Neural progenitor cell (in vitro differentiated cells): ENCODE measurements at regions not wholly inside any gene's neighbourhood (a gene's known extent, or its start where the extent isn't known, plus 50 kb on each side); places are given as distances from the start of the nearest gene placed in this dataset.
A peak's percentile ranks its signal among the peaks of the same experiment; 100 is the strongest.

Experiments
- DNase-seq: peaks from one replicate; pipeline ENCODE4 v3.0.0-alpha.2; 2016; ENCODE audit warnings: low spot score
- H2AFZ ChIP-seq: fragments of 200-600 bp; sonication (generic); replicated peaks from 2 replicates; pipeline ENCODE4 v1.6.1; 2016; ENCODE audit warnings: antibody characterized with exemption
- H3F3A ChIP-seq: fragments of 200-600 bp; sonication (generic); 2 replicates; pipeline ENCODE4 v1.6.1; 2016; ENCODE audit warnings: antibody characterized with exemption, low read depth
- H3K27ac ChIP-seq: fragments of 200-600 bp; sonication (generic); 2 replicates; pipeline ENCODE4 v1.5.1; 2016; ENCODE audit warnings: mild to moderate bottlenecking
- H3K27me3 ChIP-seq: fragments of 200-600 bp; sonication (generic); 2 replicates; pipeline ENCODE4 v1.6.1; 2016; ENCODE audit warnings: mild to moderate bottlenecking, moderate library complexity
- H3K36me3 ChIP-seq: fragments of 200-600 bp; sonication (generic); 2 replicates; pipeline ENCODE4 v1.5.1; 2016
- H3K4me1 ChIP-seq: fragments of 200-600 bp; sonication (generic); 2 replicates; pipeline ENCODE4 v1.6.1; 2016; ENCODE audit warnings: mixed run types
- H3K4me2 ChIP-seq: fragments of 200-600 bp; sonication (generic); 2 replicates; pipeline ENCODE4 v1.6.1; 2016
- H3K4me3 ChIP-seq: fragments of 200-600 bp; sonication (generic); 2 replicates; pipeline ENCODE4 v1.5.1; 2016
- H3K79me2 ChIP-seq: fragments of 200-600 bp; sonication (generic); 2 replicates; pipeline ENCODE4 v1.6.1; 2016; ENCODE audit warnings: low read depth
- H3K9ac ChIP-seq: fragments of 200-600 bp; sonication (generic); 2 replicates; pipeline ENCODE4 v1.6.1; 2016
- H3K9me3 ChIP-seq: fragments of 200-600 bp; sonication (generic); 2 replicates; pipeline ENCODE4 v1.5.1; 2016; ENCODE audit warnings: low read depth
- H4K20me1 ChIP-seq: fragments of 200-600 bp; sonication (generic); 2 replicates; pipeline ENCODE4 v1.6.1; 2016; ENCODE audit warnings: low read depth
- H3K27ac Mint-ChIP-seq: 3 replicates; pipeline ENCODE4 v1.8.0; 2021; ENCODE audit warnings: mixed read lengths
- H3K27me3 Mint-ChIP-seq: 2 replicates; pipeline ENCODE4 v1.8.0; 2022; ENCODE audit warnings: low read depth, mild to moderate bottlenecking, inconsistent platforms, moderate library complexity, mixed read lengths; ENCODE audit not compliant: insufficient read depth
- H3K36me3 Mint-ChIP-seq: 3 replicates; pipeline ENCODE4 v1.8.0; 2021; ENCODE audit warnings: mixed read lengths
- H3K4me1 Mint-ChIP-seq: 3 replicates; pipeline ENCODE4 v1.8.0; 2021; ENCODE audit warnings: mixed read lengths
- H3K4me3 Mint-ChIP-seq: 3 replicates; pipeline ENCODE4 v1.8.0; 2021; ENCODE audit warnings: mild to moderate bottlenecking, moderate library complexity, mixed read lengths
- H3K9me3 Mint-ChIP-seq: 3 replicates; pipeline ENCODE4 v1.8.0; 2020; ENCODE audit warnings: mixed read lengths
- EZH2 ChIP-seq: fragments of 200-600 bp; sonication (generic); IDR thresholded peaks from 2 replicates; pipeline ENCODE4 v1.6.1; 2017; ENCODE audit warnings: antibody characterized with exemption, mild to moderate bottlenecking, moderate library complexity
- EZH2phosphoT487 ChIP-seq: fragments of 200-600 bp; sonication (generic); IDR thresholded peaks from 2 replicates; pipeline ENCODE4 v1.6.1; 2017; ENCODE audit warnings: antibody characterized with exemption
- TF ChIP-seq, protein P1 (sequence below): fragments of 200-600 bp; sonication (generic); IDR thresholded peaks from 2 replicates; pipeline ENCODE4 v1.5.1; 2017; ENCODE audit warnings: antibody characterized with exemption, mild to moderate bottlenecking

DNA sequence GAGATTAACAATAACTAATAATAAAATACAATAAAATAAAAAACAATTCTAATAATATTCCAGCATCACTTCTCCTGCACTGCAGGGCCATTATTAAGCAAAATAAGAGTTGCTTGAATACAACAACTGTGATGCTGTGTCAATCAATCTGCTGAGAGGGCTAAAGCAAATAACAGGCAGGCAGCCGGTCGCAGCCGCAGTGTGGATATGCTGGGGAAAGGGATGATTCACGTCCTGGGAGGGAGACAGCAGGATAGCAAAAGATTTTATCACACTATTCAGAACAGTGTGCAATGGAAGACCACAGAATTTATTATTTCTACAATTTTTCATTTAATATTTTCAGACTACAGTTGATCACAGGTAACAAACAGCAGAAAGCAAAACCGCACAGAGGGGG, 76.5 kb upstream of the SMARCAD1 start:
- H3K4me1 Mint-ChIP-seq: no peaks in the 10 kb centered on the region
- no peak overlapping the region for H3K9ac ChIP-seq
- H3K27ac ChIP-seq: no peak overlapping the region
- no peaks in the 10 kb centered on the region for H4K20me1 ChIP-seq
- H3K27ac Mint-ChIP-seq: no peak overlapping the region
- H3K4me1 ChIP-seq: no peaks in the 10 kb centered on the region
- TF ChIP-seq, protein P1, sequence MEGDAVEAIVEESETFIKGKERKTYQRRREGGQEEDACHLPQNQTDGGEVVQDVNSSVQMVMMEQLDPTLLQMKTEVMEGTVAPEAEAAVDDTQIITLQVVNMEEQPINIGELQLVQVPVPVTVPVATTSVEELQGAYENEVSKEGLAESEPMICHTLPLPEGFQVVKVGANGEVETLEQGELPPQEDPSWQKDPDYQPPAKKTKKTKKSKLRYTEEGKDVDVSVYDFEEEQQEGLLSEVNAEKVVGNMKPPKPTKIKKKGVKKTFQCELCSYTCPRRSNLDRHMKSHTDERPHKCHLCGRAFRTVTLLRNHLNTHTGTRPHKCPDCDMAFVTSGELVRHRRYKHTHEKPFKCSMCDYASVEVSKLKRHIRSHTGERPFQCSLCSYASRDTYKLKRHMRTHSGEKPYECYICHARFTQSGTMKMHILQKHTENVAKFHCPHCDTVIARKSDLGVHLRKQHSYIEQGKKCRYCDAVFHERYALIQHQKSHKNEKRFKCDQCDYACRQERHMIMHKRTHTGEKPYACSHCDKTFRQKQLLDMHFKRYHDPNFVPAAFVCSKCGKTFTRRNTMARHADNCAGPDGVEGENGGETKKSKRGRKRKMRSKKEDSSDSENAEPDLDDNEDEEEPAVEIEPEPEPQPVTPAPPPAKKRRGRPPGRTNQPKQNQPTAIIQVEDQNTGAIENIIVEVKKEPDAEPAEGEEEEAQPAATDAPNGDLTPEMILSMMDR: no peak
- no peak for TF ChIP-seq EZH2phosphoT487
- no peak for TF ChIP-seq EZH2
- no peaks in the 10 kb centered on the region for H3F3A ChIP-seq
- H3K9me3 ChIP-seq: no peaks in the 10 kb centered on the region
- H2AFZ ChIP-seq: no peak overlapping the region
- no peaks in the 10 kb centered on the region for H3K36me3 Mint-ChIP-seq
- H3K27me3 Mint-ChIP-seq: no peaks in the 10 kb centered on the region
- H3K27me3 ChIP-seq: no peaks in the 10 kb centered on the region
- no peak overlapping the region for H3K4me3 ChIP-seq
- H3K79me2 ChIP-seq: no peaks in the 10 kb centered on the region
- H3K9me3 Mint-ChIP-seq: no peaks in the 10 kb centered on the region
- DNase-seq: no peak
- H3K4me2 ChIP-seq: no peak overlapping the region
- no peak overlapping the region for H3K4me3 Mint-ChIP-seq
- H3K36me3 ChIP-seq: no peaks in the 10 kb centered on the region

DNA sequence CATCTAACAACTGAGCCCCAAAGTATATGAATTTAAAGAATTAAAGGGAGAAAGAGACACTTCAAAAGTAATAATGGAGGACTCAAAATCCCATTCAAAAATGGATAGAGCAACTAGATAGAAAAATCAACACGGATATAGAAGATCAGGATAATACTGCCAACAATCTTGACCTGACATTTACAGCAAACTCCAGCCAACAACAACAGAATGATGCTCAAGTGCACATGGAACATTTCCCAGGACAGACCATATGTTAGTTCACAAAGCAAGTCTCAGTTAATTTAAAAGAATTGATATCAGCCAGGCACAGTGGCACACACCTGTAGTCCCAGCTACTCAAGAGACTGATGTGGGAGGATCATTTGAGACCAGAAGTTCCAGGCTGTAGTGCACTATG, 72.0 kb upstream of the SMARCAD1 start:
- Mint-ChIP-seq H3K4me1 (no peaks in the 10 kb centered on the region), H3K36me3 (no peaks in the 10 kb centered on the region), H3K4me3 (no peak overlapping the region), H3K27ac (no peak overlapping the region), H3K9me3 (no peaks in the 10 kb centered on the region), H3K27me3 (no peaks in the 10 kb centered on the region)
- no peaks in the 10 kb centered on the region for H3K36me3 ChIP-seq
- H3K79me2 ChIP-seq: no peaks in the 10 kb centered on the region
- no peak overlapping the region for H3K27ac ChIP-seq
- H3K4me1 ChIP-seq: no peaks in the 10 kb centered on the region
- H3F3A ChIP-seq: no peaks in the 10 kb centered on the region
- H3K9me3 ChIP-seq: no peaks in the 10 kb centered on the region
- H2AFZ ChIP-seq: no peak overlapping the region
- no peaks in the 10 kb centered on the region for H3K27me3 ChIP-seq
- H3K4me3 ChIP-seq: no peak overlapping the region
- H3K9ac ChIP-seq: no peak overlapping the region
- no peak for TF ChIP-seq EZH2phosphoT487
- TF ChIP-seq EZH2: no peak
- TF ChIP-seq, protein P1: no peak
- H3K4me2 ChIP-seq: no peak overlapping the region
- no peak for DNase-seq
- H4K20me1 ChIP-seq: no peaks in the 10 kb centered on the region

GRCh38 chr4:94139931-94140612, 67.6 kb upstream of the SMARCAD1 start:
- H3K4me3 ChIP-seq: no peak overlapping the region
- H3F3A ChIP-seq: no peaks in the 10 kb centered on the region
- H4K20me1 ChIP-seq: no peaks in the 10 kb centered on the region
- no peak overlapping the region for H3K27ac Mint-ChIP-seq
- H2AFZ ChIP-seq: peak overlapping the region; percentile 65
- H3K4me3 Mint-ChIP-seq: no peak overlapping the region
- TF ChIP-seq EZH2phosphoT487 (no peak), EZH2 (no peak)
- TF ChIP-seq, protein P1: no peak
- no peaks in the 10 kb centered on the region for H3K36me3 Mint-ChIP-seq
- H3K27me3 ChIP-seq: no peaks in the 10 kb centered on the region
- no peak for DNase-seq
- no peaks in the 10 kb centered on the region for H3K4me1 Mint-ChIP-seq
- peaks cover 3% of the 10 kb centered on the region for H3K4me1 ChIP-seq
- no peaks in the 10 kb centered on the region for H3K27me3 Mint-ChIP-seq
- no peaks in the 10 kb centered on the region for H3K36me3 ChIP-seq
- H3K9me3 ChIP-seq: no peaks in the 10 kb centered on the region
- no peaks in the 10 kb centered on the region for H3K79me2 ChIP-seq
- H3K27ac ChIP-seq: no peak overlapping the region
- H3K4me2 ChIP-seq: no peak overlapping the region
- H3K9ac ChIP-seq: no peak overlapping the region
- peaks cover 4% of the 10 kb centered on the region for H3K9me3 Mint-ChIP-seq
